Neural cell (in vitro differentiated cells): ENCODE measurements at regions not wholly inside any gene's neighbourhood (a gene's known extent, or its start where the extent isn't known, plus 50 kb on each side); places are given as distances from the start of the nearest gene placed in this dataset.
A peak's percentile ranks its signal among the peaks of the same experiment; 100 is the strongest.

Experiments used
- H2AFZ ChIP-seq: fragments of 200-600, 300-800 bp; sonication (generic), shearing (Covaris generic); 2 replicates; pipeline ENCODE4 v1.6.0; 2014; ENCODE audit warnings: low read depth, mild to moderate bottlenecking, antibody characterized with exemption, low read length, moderate library complexity
- H3F3A ChIP-seq: fragments of 200-600 bp; shearing (Covaris generic); 2 replicates; pipeline ENCODE4 v1.6.1; 2016; ENCODE audit warnings: mild to moderate bottlenecking, moderate library complexity, mixed read lengths, antibody characterized with exemption, low read length; ENCODE audit not compliant: insufficient read depth, poor library complexity, severe bottlenecking
- H3K27ac ChIP-seq: fragments of 200-600, 300-800 bp; sonication (generic), shearing (Covaris generic); 2 replicates; pipeline ENCODE4 v1.5.1; 2014; ENCODE audit warnings: mild to moderate bottlenecking, low read length, moderate library complexity
- H3K27me3 ChIP-seq: fragments of 300-800, 200-600 bp; sonication (generic), shearing (Covaris generic); 2 replicates; pipeline ENCODE4 v1.6.0; 2014; ENCODE audit warnings: mild to moderate bottlenecking, low read depth, low read length, moderate library complexity; ENCODE audit not compliant: insufficient read depth
- H3K36me3 ChIP-seq: fragments of 300-800, 200-600 bp; sonication (generic), shearing (Covaris generic); 2 replicates; pipeline ENCODE4 v1.5.1; 2014; ENCODE audit warnings: mild to moderate bottlenecking, antibody characterized with exemption, low read length, moderate library complexity; ENCODE audit not compliant: insufficient read depth
- H3K4me2 ChIP-seq: fragments of 300-800, 200-600 bp; sonication (generic), shearing (Covaris generic); 2 replicates; pipeline ENCODE4 v1.6.0; 2014; ENCODE audit warnings: mild to moderate bottlenecking, low read length
- H3K4me3 ChIP-seq: fragments of 300-800, 200-600 bp; sonication (generic), shearing (Covaris generic); 2 replicates; pipeline ENCODE4 v1.5.1; 2014; ENCODE audit warnings: mild to moderate bottlenecking, low read length, moderate library complexity
- H3K79me2 ChIP-seq: fragments of 200-600 bp; shearing (Covaris generic); replicated peaks from 2 replicates; pipeline ENCODE4 v1.6.0; 2014; ENCODE audit warnings: mild to moderate bottlenecking, low read length, moderate library complexity; ENCODE audit not compliant: insufficient read depth
- H3K9ac ChIP-seq: fragments of 300-800, 200-600 bp; sonication (generic), shearing (Covaris generic); 2 replicates; pipeline ENCODE4 v1.6.1; 2016; ENCODE audit warnings: mild to moderate bottlenecking, low read length, mixed read lengths
- H3K9me2 ChIP-seq: fragments of 200-600 bp; shearing (Covaris generic); 2 replicates; pipeline ENCODE4 v1.6.1; 2016; ENCODE audit warnings: mild to moderate bottlenecking, low read length, mixed read lengths; ENCODE audit not compliant: insufficient read depth
- H3K9me3 ChIP-seq: fragments of 200-600, 300-800 bp; sonication (generic), shearing (Covaris generic); 2 replicates; pipeline ENCODE4 v1.6.1; 2016; ENCODE audit warnings: mild to moderate bottlenecking, mixed run types, low read length, moderate library complexity, mixed read lengths
- H4K20me1 ChIP-seq: fragments of 200-600 bp; shearing (Covaris generic); 2 replicates; pipeline ENCODE4 v1.6.1; 2016; ENCODE audit warnings: mild to moderate bottlenecking, mixed run types; ENCODE audit not compliant: insufficient read depth
- EP300 ChIP-seq: fragments of 450-650 bp; conservative IDR thresholded peaks from 2 replicates; pipeline ENCODE4 v1.6.1; 2014; ENCODE audit warnings: antibody characterized with exemption, mild to moderate bottlenecking, moderate library complexity; ENCODE audit not compliant: poor library complexity, severe bottlenecking
- EZH2 ChIP-seq: fragments of 200-600, 300-800 bp; shearing (Covaris generic), sonication (generic); IDR thresholded peaks from 2 replicates; pipeline ENCODE4 v1.6.1; 2014; ENCODE audit warnings: antibody characterized with exemption, low read length, borderline replicate concordance, mild to moderate bottlenecking; ENCODE audit not compliant: insufficient read depth, poor library complexity, severe bottlenecking
- MXI1 ChIP-seq: fragments of 450-650 bp; conservative IDR thresholded peaks from 2 replicates; pipeline ENCODE4 v1.6.1; 2014; ENCODE audit warnings: antibody characterized with exemption, mild to moderate bottlenecking; ENCODE audit not compliant: poor library complexity, severe bottlenecking
- POLR2AphosphoS5 ChIP-seq: IDR thresholded peaks from 2 replicates; pipeline ENCODE4 v1.6.1; 2012
- RAD21 ChIP-seq: fragments of 450-650 bp; conservative IDR thresholded peaks from 2 replicates; pipeline ENCODE4 v1.6.1; 2014; ENCODE audit warnings: antibody characterized with exemption, mild to moderate bottlenecking, moderate library complexity
- SMC3 ChIP-seq: fragments of 450-650 bp; conservative IDR thresholded peaks from 2 replicates; pipeline ENCODE4 v1.6.1; 2014; ENCODE audit warnings: antibody characterized with exemption, mild to moderate bottlenecking, moderate library complexity; ENCODE audit not compliant: poor library complexity
- TAF1 ChIP-seq: IDR thresholded peaks from 2 replicates; pipeline ENCODE4 v1.6.1; 2012; ENCODE audit warnings: low read depth
- TF ChIP-seq, protein P1 (sequence below): fragments of 450-650 bp; IDR thresholded peaks from 2 replicates; pipeline ENCODE4 v1.5.1; 2014; ENCODE audit warnings: antibody characterized with exemption, mild to moderate bottlenecking, moderate library complexity; ENCODE audit not compliant: poor library complexity, severe bottlenecking
- TF ChIP-seq, protein P2 (sequence below): IDR thresholded peaks from 2 replicates; pipeline ENCODE4 v1.6.1; 2012; ENCODE audit warnings: borderline replicate concordance

DNA sequence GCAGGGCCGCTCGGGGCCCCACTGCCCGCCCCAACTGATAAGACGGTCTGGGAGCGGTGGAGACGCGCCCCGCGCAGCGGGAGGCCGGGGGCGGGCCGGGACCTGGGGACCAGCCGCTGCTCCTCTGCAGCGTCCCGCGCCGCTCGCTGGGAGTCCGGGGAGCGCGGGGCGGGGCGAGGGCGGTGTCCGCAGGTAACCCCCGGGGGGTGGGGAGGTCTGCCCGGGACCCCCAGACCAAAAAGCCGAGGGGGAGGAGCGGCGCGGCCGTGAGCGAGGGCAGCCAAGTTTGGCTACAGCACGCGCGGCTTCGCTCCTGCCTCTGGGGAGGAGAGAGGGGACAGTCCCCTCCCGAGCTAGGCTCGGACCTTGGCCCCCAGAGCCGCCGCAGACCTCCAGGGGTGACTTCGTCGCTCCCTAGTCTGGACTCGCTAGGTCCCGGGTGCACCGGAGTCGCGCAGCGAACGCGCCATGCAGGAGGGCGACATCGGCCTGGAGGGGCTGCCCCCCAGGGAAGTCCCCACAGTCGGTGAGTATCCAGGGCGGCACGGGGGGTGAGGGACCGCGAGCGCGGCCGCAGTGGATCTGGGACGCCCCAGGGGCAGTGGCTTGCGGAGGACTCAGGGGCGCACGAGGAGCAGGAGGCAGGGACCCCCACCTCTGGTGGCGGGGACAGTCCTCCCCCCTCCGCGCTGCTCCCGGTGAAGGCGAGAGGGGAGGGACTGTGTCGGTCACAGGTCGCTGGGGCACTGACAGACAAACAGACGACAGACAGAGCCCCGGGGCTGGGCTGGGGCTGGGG, 92.3 kb upstream of the ANO1 start:
- Histone ChIP-seq H3K27ac (no peak overlapping the region), H3K36me3 (no peaks in the 10 kb centered on the region), H2AFZ (no peak overlapping the region), H4K20me1 (no peaks in the 10 kb centered on the region), H3K9ac (no peak overlapping the region), H3K9me3 (no peaks in the 10 kb centered on the region), H3K9me2 (no peaks in the 10 kb centered on the region), H3K4me2 (no peak overlapping the region), H3K4me3 (peak overlapping the region; percentile 55), H3K27me3 (peaks cover 48% of the 10 kb centered on the region), H3K79me2 (no peaks in the 10 kb centered on the region), H3F3A (no peaks in the 10 kb centered on the region)
- TF ChIP-seq TAF1 (no peak), EP300 (no peak)
- TF ChIP-seq, protein P1, sequence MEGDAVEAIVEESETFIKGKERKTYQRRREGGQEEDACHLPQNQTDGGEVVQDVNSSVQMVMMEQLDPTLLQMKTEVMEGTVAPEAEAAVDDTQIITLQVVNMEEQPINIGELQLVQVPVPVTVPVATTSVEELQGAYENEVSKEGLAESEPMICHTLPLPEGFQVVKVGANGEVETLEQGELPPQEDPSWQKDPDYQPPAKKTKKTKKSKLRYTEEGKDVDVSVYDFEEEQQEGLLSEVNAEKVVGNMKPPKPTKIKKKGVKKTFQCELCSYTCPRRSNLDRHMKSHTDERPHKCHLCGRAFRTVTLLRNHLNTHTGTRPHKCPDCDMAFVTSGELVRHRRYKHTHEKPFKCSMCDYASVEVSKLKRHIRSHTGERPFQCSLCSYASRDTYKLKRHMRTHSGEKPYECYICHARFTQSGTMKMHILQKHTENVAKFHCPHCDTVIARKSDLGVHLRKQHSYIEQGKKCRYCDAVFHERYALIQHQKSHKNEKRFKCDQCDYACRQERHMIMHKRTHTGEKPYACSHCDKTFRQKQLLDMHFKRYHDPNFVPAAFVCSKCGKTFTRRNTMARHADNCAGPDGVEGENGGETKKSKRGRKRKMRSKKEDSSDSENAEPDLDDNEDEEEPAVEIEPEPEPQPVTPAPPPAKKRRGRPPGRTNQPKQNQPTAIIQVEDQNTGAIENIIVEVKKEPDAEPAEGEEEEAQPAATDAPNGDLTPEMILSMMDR = no peak

DNA sequence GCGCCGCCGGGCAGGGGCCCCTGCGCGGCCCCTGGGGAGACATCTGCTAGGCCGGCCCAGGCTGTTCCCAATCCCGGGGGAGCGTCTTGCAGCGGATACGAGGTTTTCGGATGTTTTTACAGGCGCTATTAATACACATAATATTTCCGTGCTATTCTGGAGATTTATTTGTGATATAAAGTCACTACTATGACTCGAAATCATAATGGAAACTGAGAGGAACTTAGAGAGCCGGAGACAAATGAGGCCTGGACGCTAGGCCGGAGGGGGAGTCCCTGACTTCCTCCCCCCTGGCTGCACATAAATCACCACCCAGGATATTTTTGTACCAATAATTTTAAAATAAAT, 91.7 kb upstream of the ANO1 start:
- no peak overlapping the region for H2AFZ ChIP-seq
- H3K4me3 ChIP-seq = no peak overlapping the region
- no peaks in the 10 kb centered on the region for H3K9me2 ChIP-seq
- H3K79me2 ChIP-seq = no peaks in the 10 kb centered on the region
- no peak overlapping the region for H3K27ac ChIP-seq
- no peaks in the 10 kb centered on the region for H3K36me3 ChIP-seq
- H3K4me2 ChIP-seq = no peak overlapping the region
- H4K20me1 ChIP-seq = no peaks in the 10 kb centered on the region
- no peaks in the 10 kb centered on the region for H3F3A ChIP-seq
- TF ChIP-seq MXI1 (no peak), RAD21 (no peak), SMC3 (no peak), EZH2 (no peak), EP300 (no peak), TAF1 (no peak), POLR2AphosphoS5 (no peak)
- TF ChIP-seq, protein P2, sequence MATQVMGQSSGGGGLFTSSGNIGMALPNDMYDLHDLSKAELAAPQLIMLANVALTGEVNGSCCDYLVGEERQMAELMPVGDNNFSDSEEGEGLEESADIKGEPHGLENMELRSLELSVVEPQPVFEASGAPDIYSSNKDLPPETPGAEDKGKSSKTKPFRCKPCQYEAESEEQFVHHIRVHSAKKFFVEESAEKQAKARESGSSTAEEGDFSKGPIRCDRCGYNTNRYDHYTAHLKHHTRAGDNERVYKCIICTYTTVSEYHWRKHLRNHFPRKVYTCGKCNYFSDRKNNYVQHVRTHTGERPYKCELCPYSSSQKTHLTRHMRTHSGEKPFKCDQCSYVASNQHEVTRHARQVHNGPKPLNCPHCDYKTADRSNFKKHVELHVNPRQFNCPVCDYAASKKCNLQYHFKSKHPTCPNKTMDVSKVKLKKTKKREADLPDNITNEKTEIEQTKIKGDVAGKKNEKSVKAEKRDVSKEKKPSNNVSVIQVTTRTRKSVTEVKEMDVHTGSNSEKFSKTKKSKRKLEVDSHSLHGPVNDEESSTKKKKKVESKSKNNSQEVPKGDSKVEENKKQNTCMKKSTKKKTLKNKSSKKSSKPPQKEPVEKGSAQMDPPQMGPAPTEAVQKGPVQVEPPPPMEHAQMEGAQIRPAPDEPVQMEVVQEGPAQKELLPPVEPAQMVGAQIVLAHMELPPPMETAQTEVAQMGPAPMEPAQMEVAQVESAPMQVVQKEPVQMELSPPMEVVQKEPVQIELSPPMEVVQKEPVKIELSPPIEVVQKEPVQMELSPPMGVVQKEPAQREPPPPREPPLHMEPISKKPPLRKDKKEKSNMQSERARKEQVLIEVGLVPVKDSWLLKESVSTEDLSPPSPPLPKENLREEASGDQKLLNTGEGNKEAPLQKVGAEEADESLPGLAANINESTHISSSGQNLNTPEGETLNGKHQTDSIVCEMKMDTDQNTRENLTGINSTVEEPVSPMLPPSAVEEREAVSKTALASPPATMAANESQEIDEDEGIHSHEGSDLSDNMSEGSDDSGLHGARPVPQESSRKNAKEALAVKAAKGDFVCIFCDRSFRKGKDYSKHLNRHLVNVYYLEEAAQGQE = no peak
- TF ChIP-seq, protein P1 = no peak
- no peaks in the 10 kb centered on the region for H3K9me3 ChIP-seq
- H3K9ac ChIP-seq = no peak overlapping the region
- peaks cover 48% of the 10 kb centered on the region for H3K27me3 ChIP-seq
